Heart left ventricle (tissue), 13 donors: ENCODE measurements at regions not wholly inside any gene's neighbourhood (a gene's known extent, or its start where the extent isn't known, plus 50 kb on each side); places are given as distances from the start of the nearest gene placed in this dataset.

ENCODE experiments used
- POLR2A ChIP-seq, 2 donors: fragments of 450-650 bp; IDR thresholded peaks; one replicate each; pipeline ENCODE4 v1.6.1; 2017; ENCODE audit warnings: antibody characterized with exemption in 2 of 2, mild to moderate bottlenecking in 2 of 2, moderate library complexity in 2 of 2
- TF ChIP-seq, protein P1 (sequence below), 12 donors: fragments of 200-600 bp; sonication (generic) in 4 of 12; IDR thresholded peaks; one replicate each; pipeline versions ENCODE4 v1.5.0 to v1.8.0; 2018 to 2022; ENCODE audit warnings: antibody characterized with exemption in 12 of 12, mild to moderate bottlenecking in 5 of 12
- donor health status: ischemic (EF 13 %, LVEDD 7.1; RV severe dilation, severe dysfunction).
- donor health status: DM: no; HTN: yes; CAD: no.
- donor health status: DM: no; HTN: no; CAD: no.
- donor health status: ischemic (EF 25% LVEDD 6.9; RV normal size, moderate dysfunction).
- donor health status: ischemic (EF 25% LVEDD 5.7; RV mildly dilated, moderate dysfunction).
- donor health status: ischemic (EF 35%, LVEDD 5.7; RV mildly dilated, moderate dysfunction).
- donor health status: nonischemic (EF 11% LVEDD 7.7; RV severe dilation, severe dysfunction).
- donor health status: DM: yes; HTN: yes; CAD: no.
- donor health status: PGD.
- donor health status: ischemic (EF 29% LVEDD 5.4; RV normal size, mild dysfunction).
- donor health status: nonischemic (EF 23%, LVEDD 6.1; RV moderate dilation, normal function).

DNA sequence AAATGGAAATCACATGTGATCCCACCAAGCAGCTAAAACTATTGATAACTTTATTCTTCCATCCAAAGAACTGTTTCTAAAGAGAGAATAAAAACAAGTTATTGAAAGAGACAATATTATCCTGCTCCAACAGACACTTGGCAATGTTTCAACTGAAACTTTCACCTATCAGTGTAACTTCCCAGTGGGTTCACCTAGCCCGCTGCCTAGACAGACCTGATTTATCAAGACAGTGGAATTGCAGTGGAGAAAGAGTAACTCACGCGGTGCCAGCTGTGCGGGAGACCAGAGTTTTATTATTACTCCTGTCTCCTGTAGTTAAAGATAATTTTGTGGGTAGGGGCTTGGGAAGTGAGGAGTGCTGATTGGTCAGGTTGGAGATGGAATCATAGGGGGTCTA, 199.8 kb downstream of the AHR start:
- TF ChIP-seq POLR2A (IDR thresholded peaks at IDR 0.05), result no peak
- TF ChIP-seq, protein P1, sequence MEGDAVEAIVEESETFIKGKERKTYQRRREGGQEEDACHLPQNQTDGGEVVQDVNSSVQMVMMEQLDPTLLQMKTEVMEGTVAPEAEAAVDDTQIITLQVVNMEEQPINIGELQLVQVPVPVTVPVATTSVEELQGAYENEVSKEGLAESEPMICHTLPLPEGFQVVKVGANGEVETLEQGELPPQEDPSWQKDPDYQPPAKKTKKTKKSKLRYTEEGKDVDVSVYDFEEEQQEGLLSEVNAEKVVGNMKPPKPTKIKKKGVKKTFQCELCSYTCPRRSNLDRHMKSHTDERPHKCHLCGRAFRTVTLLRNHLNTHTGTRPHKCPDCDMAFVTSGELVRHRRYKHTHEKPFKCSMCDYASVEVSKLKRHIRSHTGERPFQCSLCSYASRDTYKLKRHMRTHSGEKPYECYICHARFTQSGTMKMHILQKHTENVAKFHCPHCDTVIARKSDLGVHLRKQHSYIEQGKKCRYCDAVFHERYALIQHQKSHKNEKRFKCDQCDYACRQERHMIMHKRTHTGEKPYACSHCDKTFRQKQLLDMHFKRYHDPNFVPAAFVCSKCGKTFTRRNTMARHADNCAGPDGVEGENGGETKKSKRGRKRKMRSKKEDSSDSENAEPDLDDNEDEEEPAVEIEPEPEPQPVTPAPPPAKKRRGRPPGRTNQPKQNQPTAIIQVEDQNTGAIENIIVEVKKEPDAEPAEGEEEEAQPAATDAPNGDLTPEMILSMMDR (IDR thresholded peaks at IDR 0.05), result no peak
